GM10248 (cell line): ENCODE measurements at regions not wholly inside any gene's neighbourhood (a gene's known extent, or its start where the extent isn't known, plus 50 kb on each side); places are given as distances from the start of the nearest gene placed in this dataset.

Experiments used
- CTCF ChIA-PET: fragments of 300-600 bp; sonication (Branson Sonifier 250); formaldehyde crosslinking; extraction: SDS; loops from one replicate; lab custom pipeline; 2021; ENCODE audit warnings: antibody characterized with exemption; lab: Yijun Ruan, JAX
- POLR2A ChIA-PET: fragments of 350-650 bp; sonication (Branson Sonifier 250); formaldehyde crosslinking; extraction: SDS; loops from one replicate; lab custom pipeline; 2020; ENCODE audit warnings: antibody characterized with exemption; lab: Yijun Ruan, JAX
- DNase-seq: peaks from one replicate; pipeline ENCODE4 v3.0.0; 2012; ENCODE audit errors: extremely low spot score
- TF ChIP-seq, protein P1 (sequence below): IDR thresholded peaks from 2 replicates; pipeline ENCODE4 v1.5.1; 2012; ENCODE audit warnings: mild to moderate bottlenecking, low read depth; ENCODE audit errors: extremely low read depth, missing control alignments, control extremely low read depth

DNA sequence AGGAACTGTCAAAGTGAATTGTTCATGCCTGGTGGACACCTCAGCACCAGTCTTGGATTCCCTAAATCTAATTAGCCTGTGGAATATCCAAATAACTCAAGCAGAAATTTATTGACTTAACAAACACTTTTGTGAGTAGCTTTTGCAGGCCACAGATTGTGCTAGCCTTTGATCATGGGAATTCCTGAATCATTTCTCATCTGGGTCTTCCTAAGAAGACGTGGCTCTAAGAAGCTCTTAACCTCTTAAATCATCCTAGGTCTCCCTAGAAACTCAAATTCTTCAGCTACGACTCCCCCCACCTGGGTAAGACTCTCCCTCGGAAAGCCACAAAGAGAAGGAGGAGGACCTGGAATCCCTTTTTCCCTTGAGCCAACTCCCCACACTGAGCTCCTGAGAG is 53.8 kb upstream of the PSEN2 start:
- TF ChIP-seq, protein P1, sequence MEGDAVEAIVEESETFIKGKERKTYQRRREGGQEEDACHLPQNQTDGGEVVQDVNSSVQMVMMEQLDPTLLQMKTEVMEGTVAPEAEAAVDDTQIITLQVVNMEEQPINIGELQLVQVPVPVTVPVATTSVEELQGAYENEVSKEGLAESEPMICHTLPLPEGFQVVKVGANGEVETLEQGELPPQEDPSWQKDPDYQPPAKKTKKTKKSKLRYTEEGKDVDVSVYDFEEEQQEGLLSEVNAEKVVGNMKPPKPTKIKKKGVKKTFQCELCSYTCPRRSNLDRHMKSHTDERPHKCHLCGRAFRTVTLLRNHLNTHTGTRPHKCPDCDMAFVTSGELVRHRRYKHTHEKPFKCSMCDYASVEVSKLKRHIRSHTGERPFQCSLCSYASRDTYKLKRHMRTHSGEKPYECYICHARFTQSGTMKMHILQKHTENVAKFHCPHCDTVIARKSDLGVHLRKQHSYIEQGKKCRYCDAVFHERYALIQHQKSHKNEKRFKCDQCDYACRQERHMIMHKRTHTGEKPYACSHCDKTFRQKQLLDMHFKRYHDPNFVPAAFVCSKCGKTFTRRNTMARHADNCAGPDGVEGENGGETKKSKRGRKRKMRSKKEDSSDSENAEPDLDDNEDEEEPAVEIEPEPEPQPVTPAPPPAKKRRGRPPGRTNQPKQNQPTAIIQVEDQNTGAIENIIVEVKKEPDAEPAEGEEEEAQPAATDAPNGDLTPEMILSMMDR, result no peak
- no peak for DNase-seq
- POLR2A ChIA-PET, result no interaction called here
- CTCF ChIA-PET, result interaction anchor here (1.0 to 5.2 kb wide), 4 partner anchors 11 to 399 kb away, joined by 3 to 33 read pairs (median 3); no protein-coding TSS in a partner anchor

DNA sequence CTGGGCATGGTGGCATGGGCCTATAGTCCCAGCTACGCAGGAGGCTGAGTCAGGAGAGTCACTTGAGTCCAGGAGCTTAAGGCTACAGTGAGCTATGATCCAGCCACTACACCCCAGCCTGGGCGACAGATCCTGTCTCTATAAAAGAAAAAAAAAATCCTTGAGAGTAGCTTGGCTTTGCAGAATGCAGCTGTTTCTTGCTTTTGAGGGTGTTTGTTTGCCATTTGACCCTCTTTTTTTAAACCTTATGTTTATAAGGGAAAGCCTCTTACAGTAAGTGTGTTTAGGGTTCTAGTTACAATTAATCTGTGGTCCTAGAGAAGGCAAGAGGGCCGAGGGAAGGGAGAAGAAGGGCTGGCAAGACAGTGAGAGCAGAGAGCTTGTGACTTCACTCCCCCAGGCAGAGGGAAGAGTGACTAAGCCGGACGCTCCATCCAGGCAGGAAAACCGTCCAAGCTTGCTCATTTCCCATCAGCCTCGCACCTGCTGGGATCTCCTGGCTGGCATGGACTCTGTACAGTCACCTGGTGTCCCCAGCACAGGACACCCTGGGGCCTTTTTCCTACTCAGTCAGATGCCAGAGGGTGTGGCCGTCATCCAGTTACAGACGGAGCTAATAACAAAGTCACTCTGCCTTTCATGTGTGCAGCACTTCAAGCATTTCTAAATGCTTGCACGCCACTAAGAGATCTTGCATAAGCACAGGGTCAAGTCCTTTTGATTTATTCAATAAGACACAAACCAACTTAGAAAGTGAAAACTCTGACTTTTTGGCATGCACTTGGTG is 55.5 kb upstream of the PSEN2 start:
- POLR2A ChIA-PET, result no interaction called here
- CTCF ChIA-PET, result interaction anchor here (0.9 to 5.2 kb wide), 7 partner anchors 9 to 206 kb away, joined by 3 to 33 read pairs (median 4); no protein-coding TSS in a partner anchor
- TF ChIP-seq, protein P1, result no peak
- DNase-seq, result no peak

DNA sequence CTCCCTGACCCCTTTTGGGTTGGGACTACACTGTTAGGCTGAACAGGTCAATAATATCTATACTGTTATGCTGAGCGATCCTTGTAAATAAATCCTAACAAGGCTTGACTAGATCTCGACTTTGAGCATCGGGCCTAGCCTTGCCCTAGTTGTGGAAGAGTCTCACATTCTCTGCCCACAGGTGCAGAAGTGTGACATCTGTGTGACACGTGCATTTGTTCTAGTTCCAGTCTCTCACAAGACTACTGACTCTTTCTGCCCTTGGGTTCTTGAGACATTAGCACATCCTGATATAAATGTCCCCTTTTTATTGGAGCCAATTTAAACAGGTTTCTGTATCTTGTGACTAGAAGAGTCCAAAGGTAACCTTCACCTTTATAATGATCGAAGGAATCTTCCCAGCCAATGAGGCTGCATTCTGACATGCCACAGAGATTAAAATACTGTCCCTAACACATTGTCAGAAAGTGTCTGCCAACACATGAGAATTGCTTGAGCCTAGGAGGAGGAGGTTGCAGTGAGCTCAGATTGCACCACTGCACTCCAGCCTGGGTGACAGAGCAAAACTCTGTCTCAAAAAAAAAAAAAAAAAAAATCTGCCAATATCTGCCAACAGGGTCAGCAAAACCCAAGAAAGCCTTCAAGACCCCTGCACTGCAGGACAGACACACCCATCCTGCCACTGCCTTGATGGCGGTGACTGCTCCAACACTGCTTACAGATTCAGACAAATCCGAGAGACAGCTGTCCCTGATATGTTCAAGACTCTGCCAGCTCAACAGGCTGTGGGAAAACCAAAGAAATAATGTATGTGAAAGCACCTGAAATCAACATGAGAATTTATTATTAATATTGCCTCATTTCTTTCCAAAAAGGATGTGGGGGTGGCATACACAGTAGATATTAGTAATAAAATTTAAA is 56.5 kb upstream of the PSEN2 start:
- no peak for DNase-seq
- CTCF ChIA-PET, result interaction anchor here (0.9 to 5.2 kb wide), 5 partner anchors 9 to 53 kb away, joined by 3 to 33 read pairs (median 4); no protein-coding TSS in a partner anchor
- POLR2A ChIA-PET, result no interaction called here
- TF ChIP-seq, protein P1, result no peak

DNA sequence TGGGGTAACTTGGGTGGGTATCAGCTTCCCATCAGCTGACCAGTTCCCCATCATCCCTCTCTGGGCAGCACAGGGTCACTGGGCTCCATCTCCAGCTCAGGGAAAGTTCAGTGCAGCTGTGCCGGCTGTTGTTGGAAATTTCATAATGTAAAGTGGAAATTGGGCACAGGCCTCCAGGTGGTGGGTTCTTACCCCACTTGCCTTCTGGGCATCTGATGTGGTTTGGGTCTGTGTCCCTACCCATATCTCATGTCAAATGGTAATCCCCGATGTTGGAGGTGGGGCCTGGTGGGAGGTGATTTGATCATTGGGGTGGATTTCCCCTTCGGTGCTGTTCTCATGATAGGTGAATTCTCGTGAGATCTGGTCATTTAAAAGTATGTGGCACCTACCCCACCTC is 59.7 kb upstream of the PSEN2 start:
- TF ChIP-seq, protein P1, result no peak
- ChIA-PET POLR2A (no interaction called here), CTCF (interaction anchor here (0.9 to 2.8 kb wide), 3 partner anchors 10 to 176 kb away, joined by 3 to 14 read pairs (median 4); no protein-coding TSS in a partner anchor)

DNA sequence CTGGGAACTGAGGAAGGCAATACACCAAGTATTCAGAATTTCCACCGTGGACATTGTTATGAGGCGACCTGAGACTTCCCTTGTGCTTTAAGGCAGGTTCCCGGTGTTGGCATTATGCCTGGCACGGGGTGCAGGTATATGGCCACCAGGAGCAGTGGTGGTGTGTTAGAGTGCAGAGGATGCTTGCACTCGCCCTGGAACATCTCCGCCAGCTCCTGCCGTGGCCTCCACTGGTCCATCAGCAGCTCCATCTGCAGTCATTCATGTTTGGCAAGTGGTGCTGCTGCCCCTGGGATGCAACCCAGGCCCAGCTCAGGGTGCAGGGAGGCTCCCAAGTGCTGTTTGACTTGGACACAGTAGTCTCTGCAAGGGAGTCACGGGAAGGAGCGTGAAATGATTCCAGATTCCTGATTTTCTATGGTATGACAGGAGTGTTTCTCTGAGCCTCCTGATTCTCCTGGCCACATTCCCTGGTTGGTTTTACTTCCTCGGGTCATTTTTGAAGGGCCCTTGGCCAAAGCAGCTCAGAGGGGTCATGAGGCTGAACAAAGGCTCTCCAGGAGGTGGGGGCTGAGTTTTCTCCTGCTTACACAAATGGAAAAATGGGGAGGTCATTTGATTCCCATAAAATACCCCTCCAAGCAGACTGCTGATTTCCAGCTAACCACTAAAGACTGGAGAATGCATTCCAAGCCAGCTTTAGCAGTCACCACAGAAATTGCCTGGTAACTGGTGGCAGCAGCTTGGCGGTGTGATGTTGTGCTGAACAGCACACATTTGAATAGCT is 60.4 kb upstream of the PSEN2 start:
- CTCF ChIA-PET, result interaction anchor here (2.8 kb wide), 1 partner anchor 176 kb away, joined by 14 read pairs; no protein-coding TSS in a partner anchor
- no peak for DNase-seq
- TF ChIP-seq, protein P1, result no peak
- POLR2A ChIA-PET, result interaction anchor here (0.5 kb wide), 1 partner anchor 14 kb away, joined by 3 read pairs; no protein-coding TSS in a partner anchor

More for the DNA sequence above, 59.7 kb upstream of the PSEN2 start:
- DNase-seq, result no peak
